Stromal cell of bone marrow (primary cell): ENCODE measurements at regions not wholly inside any gene's neighbourhood (a gene's known extent, or its start where the extent isn't known, plus 50 kb on each side); places are given as distances from the start of the nearest gene placed in this dataset.
"Not testable (repeated sequence)": the region's sequence is repeated elsewhere in the genome, so short reads cannot be mapped to it uniquely, and the experiment has no call there.

Source experiments
- DNase-seq: peaks from one replicate; pipeline ENCODE4 v3.0.0-alpha.2; 2012; ENCODE audit warnings: low read depth

- no peak for DNase-seq
Measured at GRCh38 chr9:32886021-32886420, 102.7 kb downstream of the TMEM215 start.

DNA sequence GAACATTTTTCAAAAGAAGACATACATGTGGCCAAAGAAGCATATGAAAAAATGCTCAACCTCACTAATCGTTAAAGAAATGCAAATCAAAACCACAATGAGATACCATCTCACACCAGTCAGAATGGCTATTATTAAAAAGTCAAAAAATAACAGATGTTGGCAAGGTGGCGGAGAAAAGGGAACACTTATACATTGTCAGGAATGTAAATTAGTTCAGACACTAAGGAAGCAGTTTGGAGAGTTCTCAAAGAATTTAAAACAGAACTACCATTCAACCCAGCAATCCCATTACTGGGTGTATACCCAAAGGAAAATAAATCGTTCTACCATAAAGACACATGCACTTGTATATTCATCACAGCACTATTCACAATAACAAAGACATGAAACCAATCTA is 106.9 kb downstream of the APTX start:
- not testable (repeated sequence) for DNase-seq

DNA sequence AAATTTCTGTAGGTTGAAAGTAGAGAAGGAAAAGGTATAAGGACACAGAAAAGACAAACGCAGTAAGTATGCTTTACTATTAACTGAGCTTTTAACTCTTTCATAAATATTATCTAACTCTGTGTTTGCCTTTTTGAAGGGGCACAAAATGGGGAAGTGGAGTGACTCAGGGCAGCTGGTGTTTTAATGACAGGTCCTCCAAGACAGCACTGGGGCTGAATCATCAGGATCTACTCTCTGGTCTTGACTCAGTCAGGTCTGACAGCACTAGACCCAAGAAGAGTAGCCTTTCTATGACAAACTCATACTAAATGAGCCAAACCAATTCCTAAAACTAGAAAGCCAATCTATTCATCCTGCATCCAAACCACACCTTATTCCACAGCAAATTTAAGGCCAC is 102.2 kb downstream of the APTX start:
- peak; percentile 12 for DNase-seq

GRCh38 chr9:32899761-32900160 is 101.7 kb downstream of the APTX start:
- DNase-seq: no peak

DNA sequence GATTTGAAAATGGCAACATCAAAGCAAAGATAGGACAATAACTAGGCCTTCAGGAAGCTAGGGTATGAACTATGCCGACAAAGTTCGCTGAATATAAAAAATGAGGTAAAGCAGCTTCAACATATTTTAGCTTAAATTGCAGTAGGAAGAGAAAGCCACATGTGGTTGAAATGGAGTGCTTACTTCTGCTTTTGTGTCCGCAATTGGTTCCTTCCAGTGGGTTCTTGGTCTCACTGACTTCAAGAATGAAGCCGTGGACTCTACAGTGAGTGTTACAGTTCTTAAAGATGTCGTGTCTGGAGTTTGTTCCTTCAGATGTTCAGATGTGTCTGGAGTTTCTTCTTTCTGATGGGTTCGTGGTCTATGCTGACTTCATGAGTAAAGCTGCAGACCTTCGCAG is 95.2 kb downstream of the APTX start:
- DNase-seq: no peak

- no peak for DNase-seq
Measured at GRCh38 chr9:32915802-32916201, 85.6 kb downstream of the APTX start.

- DNase-seq: no peak
Measured at GRCh38 chr9:32918628-32919027, 82.8 kb downstream of the APTX start.
